DOHH2 (cell line): ENCODE measurements at regions not wholly inside any gene's neighbourhood (a gene's known extent, or its start where the extent isn't known, plus 50 kb on each side); places are given as distances from the start of the nearest gene placed in this dataset.

ENCODE experiments used
- H3F3A ChIP-seq: fragments of 200-600 bp; sonication (generic), shearing (Covaris generic); 2 replicates; pipeline ENCODE4 v1.6.0; 2016; ENCODE audit warnings: antibody characterized with exemption, mild to moderate bottlenecking; ENCODE audit not compliant: control insufficient read depth, insufficient read depth
- H3K27ac ChIP-seq: fragments of 200-600 bp; sonication (generic); 2 replicates; pipeline ENCODE4 v1.5.1; 2014; ENCODE audit warnings: low read depth, mild to moderate bottlenecking, low read length, moderate library complexity
- H3K27me3 ChIP-seq: fragments of 200-600 bp; sonication (generic); 2 replicates; pipeline ENCODE4 v1.6.1; 2014; ENCODE audit warnings: mild to moderate bottlenecking, low read length, mixed read lengths; ENCODE audit not compliant: control insufficient read depth
- H3K36me3 ChIP-seq: fragments of 200-600 bp; sonication (generic); 2 replicates; pipeline ENCODE4 v1.6.1; 2014; ENCODE audit warnings: mild to moderate bottlenecking, low read length, moderate library complexity, mixed read lengths; ENCODE audit not compliant: control insufficient read depth
- H3K4me1 ChIP-seq: fragments of 200-600 bp; sonication (generic); 2 replicates; pipeline ENCODE4 v1.6.1; 2014; ENCODE audit warnings: mild to moderate bottlenecking, low read length, mixed read lengths; ENCODE audit not compliant: control insufficient read depth
- H3K4me2 ChIP-seq: fragments of 200-600 bp; sonication (generic); 2 replicates; pipeline ENCODE4 v1.6.0; 2014; ENCODE audit warnings: mild to moderate bottlenecking, low read length, moderate library complexity
- H3K4me3 ChIP-seq: fragments of 200-600 bp; sonication (generic); 2 replicates; pipeline ENCODE4 v1.5.1; 2014; ENCODE audit warnings: mild to moderate bottlenecking, low read length, mixed read lengths
- H3K79me2 ChIP-seq: fragments of 200-600 bp; sonication (generic); 2 replicates; pipeline ENCODE4 v1.6.1; 2014; ENCODE audit warnings: mild to moderate bottlenecking, low read length, mixed read lengths; ENCODE audit not compliant: control insufficient read depth
- H3K9me2 ChIP-seq: fragments of 200-600 bp; sonication (generic); replicated peaks from 2 replicates; pipeline ENCODE4 v1.6.1; 2014; ENCODE audit warnings: mild to moderate bottlenecking, low read length, mixed read lengths; ENCODE audit not compliant: control insufficient read depth
- H3K9me3 ChIP-seq: fragments of 200-600 bp; sonication (generic); 2 replicates; pipeline ENCODE4 v1.6.1; 2014; ENCODE audit warnings: antibody characterized with exemption, low read length, mixed read lengths; ENCODE audit not compliant: control insufficient read depth, insufficient read depth
- H4K20me1 ChIP-seq: fragments of 200-600 bp; sonication (generic); 2 replicates; pipeline ENCODE4 v1.6.0; 2014; ENCODE audit warnings: low read depth, mild to moderate bottlenecking, antibody characterized with exemption, low read length, moderate library complexity; ENCODE audit not compliant: control insufficient read depth, insufficient read depth
- CTCF ChIP-seq: fragments of 200-600 bp; sonication (generic); IDR thresholded peaks from one replicate; pipeline ENCODE4 v1.5.1; 2014; ENCODE audit warnings: antibody characterized with exemption, mild to moderate bottlenecking, low read depth, low read length; ENCODE audit not compliant: poor library complexity, severe bottlenecking
- EZH2phosphoT487 ChIP-seq: fragments of 200-600 bp; sonication (generic); IDR thresholded peaks from 2 replicates; pipeline ENCODE4 v1.6.1; 2017; ENCODE audit warnings: borderline replicate concordance, mild to moderate bottlenecking, antibody characterized with exemption, low read length, moderate library complexity, mixed read lengths

GRCh38 chr17:56648321-56648720 lies 54.8 kb downstream of the NOG start:
- Histone ChIP-seq H4K20me1 (no peaks in the 10 kb centered on the region), H3K27me3 (peaks cover 11% of the 10 kb centered on the region; the same call in 1 of the 2 replicates), H3K36me3 (no peaks in the 10 kb centered on the region), H3K27ac (no peak overlapping the region), H3K4me1 (no peaks in the 10 kb centered on the region), H3K4me2 (no peak overlapping the region), H3K9me2 (no peaks in the 10 kb centered on the region), H3F3A (no peaks in the 10 kb centered on the region), H3K79me2 (no peaks in the 10 kb centered on the region), H3K4me3 (no peak overlapping the region), H3K9me3 (peaks cover 8% of the 10 kb centered on the region)
- no peak for TF ChIP-seq EZH2phosphoT487
- no peak for TF ChIP-seq CTCF

- no peak overlapping the region for H3K4me3 ChIP-seq
- no peaks in the 10 kb centered on the region for H3K36me3 ChIP-seq
- peaks cover 8% of the 10 kb centered on the region for H3K9me3 ChIP-seq
- H3K4me2 ChIP-seq: no peak overlapping the region
- H4K20me1 ChIP-seq: no peaks in the 10 kb centered on the region
- H3K27me3 ChIP-seq: peaks cover 8% of the 10 kb centered on the region; the same call in 1 of the 2 replicates
- TF ChIP-seq CTCF: no peak
- TF ChIP-seq EZH2phosphoT487: no peak
- no peak overlapping the region for H3K27ac ChIP-seq
- no peaks in the 10 kb centered on the region for H3F3A ChIP-seq
- 0 out of 2 replicates have a peak, but pooled peaks cover 3% of the 10 kb centered on the region for H3K4me1 ChIP-seq
- H3K79me2 ChIP-seq: no peaks in the 10 kb centered on the region
- H3K9me2 ChIP-seq: no peaks in the 10 kb centered on the region
These were observed 55.3 kb downstream of the NOG start for GRCh38 chr17:56648806-56649205.

GRCh38 chr17:56652628-56653027 lies 59.1 kb downstream of the NOG start:
- Histone ChIP-seq H3K4me2 (no peak overlapping the region), H3K9me2 (no peaks in the 10 kb centered on the region), H3K4me1 (0 out of 2 replicates have a peak, but pooled peaks cover 3% of the 10 kb centered on the region), H3K36me3 (no peaks in the 10 kb centered on the region), H3K27me3 (0 out of 2 replicates have a peak, but pooled peaks cover 2% of the 10 kb centered on the region), H4K20me1 (no peaks in the 10 kb centered on the region), H3K27ac (no peak overlapping the region), H3K9me3 (peaks cover 8% of the 10 kb centered on the region), H3K4me3 (no peak overlapping the region), H3F3A (no peaks in the 10 kb centered on the region), H3K79me2 (no peaks in the 10 kb centered on the region)
- no peak for TF ChIP-seq EZH2phosphoT487
- TF ChIP-seq CTCF: no peak

GRCh38 chr17:56653877-56654276 lies 60.4 kb downstream of the NOG start:
- no peaks in the 10 kb centered on the region for H3K79me2 ChIP-seq
- H3K4me1 ChIP-seq: 0 out of 2 replicates have a peak, but pooled peaks cover 3% of the 10 kb centered on the region
- TF ChIP-seq EZH2phosphoT487 (no peak), CTCF (peak; percentile 53)
- no peak overlapping the region for H3K4me3 ChIP-seq
- H4K20me1 ChIP-seq: no peaks in the 10 kb centered on the region
- H3K9me3 ChIP-seq: peaks cover 8% of the 10 kb centered on the region
- H3K4me2 ChIP-seq: no peak overlapping the region
- H3F3A ChIP-seq: no peaks in the 10 kb centered on the region
- no peaks in the 10 kb centered on the region for H3K36me3 ChIP-seq
- H3K9me2 ChIP-seq: no peaks in the 10 kb centered on the region
- H3K27me3 ChIP-seq: 0 out of 2 replicates have a peak, but pooled peaks cover 2% of the 10 kb centered on the region
- no peak overlapping the region for H3K27ac ChIP-seq
